Activated naive CD8-positive, alpha-beta T cell (primary cell): ENCODE measurements at regions not wholly inside any gene's neighbourhood (a gene's known extent, or its start where the extent isn't known, plus 50 kb on each side); places are given as distances from the start of the nearest gene placed in this dataset.

Experiments
- H3K27ac Mint-ChIP-seq: one replicate; pipeline ENCODE4 v1.8.0; 2021; ENCODE audit warnings: mixed read lengths
- H3K27me3 Mint-ChIP-seq: one replicate; pipeline ENCODE4 v1.8.0; 2021; ENCODE audit warnings: mixed read lengths
- H3K36me3 Mint-ChIP-seq: one replicate; pipeline ENCODE4 v1.8.0; 2021; ENCODE audit warnings: mixed read lengths
- H3K4me1 Mint-ChIP-seq: one replicate; pipeline ENCODE4 v1.8.0; 2021; ENCODE audit warnings: low read depth, mixed read lengths
- H3K4me3 Mint-ChIP-seq: one replicate; pipeline ENCODE4 v1.8.0; 2021; ENCODE audit warnings: mild to moderate bottlenecking, mixed read lengths
- H3K9me3 Mint-ChIP-seq: one replicate; pipeline ENCODE4 v1.8.0; 2021; ENCODE audit warnings: low read depth, mixed read lengths

GRCh38 chr1:212181015-212181882, 104.0 kb upstream of the PPP2R5A start:
- Mint-ChIP-seq H3K36me3 (no peaks in the 10 kb centered on the region), H3K4me3 (no peak overlapping the region), H3K9me3 (no peaks in the 10 kb centered on the region), H3K4me1 (peaks cover 2% of the 10 kb centered on the region), H3K27me3 (no peaks in the 10 kb centered on the region), H3K27ac (no peak overlapping the region)

GRCh38 chr1:212182171-212182570, 103.0 kb upstream of the PPP2R5A start:
- Mint-ChIP-seq H3K27ac (no peak overlapping the region), H3K27me3 (no peaks in the 10 kb centered on the region), H3K4me3 (no peak overlapping the region), H3K4me1 (peaks cover 9% of the 10 kb centered on the region), H3K36me3 (no peaks in the 10 kb centered on the region), H3K9me3 (no peaks in the 10 kb centered on the region)

GRCh38 chr1:212182579-212182978, 102.6 kb upstream of the PPP2R5A start:
- Mint-ChIP-seq H3K4me1 (peaks cover 9% of the 10 kb centered on the region), H3K4me3 (no peak overlapping the region), H3K27ac (no peak overlapping the region), H3K27me3 (no peaks in the 10 kb centered on the region), H3K9me3 (no peaks in the 10 kb centered on the region), H3K36me3 (no peaks in the 10 kb centered on the region)

GRCh38 chr1:212186427-212187207, 98.6 kb upstream of the PPP2R5A start:
- Mint-ChIP-seq H3K4me1 (peaks cover 18% of the 10 kb centered on the region), H3K36me3 (peaks cover 3% of the 10 kb centered on the region), H3K27ac (peak overlapping the region; percentile 47), H3K27me3 (no peaks in the 10 kb centered on the region), H3K9me3 (no peaks in the 10 kb centered on the region), H3K4me3 (peak overlapping the region; percentile 68)

GRCh38 chr1:212188599-212189351, 96.4 kb upstream of the PPP2R5A start:
- Mint-ChIP-seq H3K27ac (no peak overlapping the region), H3K4me1 (peaks cover 18% of the 10 kb centered on the region), H3K27me3 (no peaks in the 10 kb centered on the region), H3K36me3 (peaks cover 3% of the 10 kb centered on the region), H3K9me3 (no peaks in the 10 kb centered on the region), H3K4me3 (no peak overlapping the region)

- Mint-ChIP-seq H3K36me3 (peaks cover 3% of the 10 kb centered on the region), H3K4me1 (peaks cover 18% of the 10 kb centered on the region), H3K27ac (no peak overlapping the region), H3K9me3 (no peaks in the 10 kb centered on the region), H3K27me3 (no peaks in the 10 kb centered on the region), H3K4me3 (no peak overlapping the region)
These were observed 95.9 kb upstream of the PPP2R5A start for GRCh38 chr1:212189352-212189738.

- H3K27ac Mint-ChIP-seq, result no peak overlapping the region
- no peak overlapping the region for H3K4me3 Mint-ChIP-seq
- peaks cover 7% of the 10 kb centered on the region for H3K36me3 Mint-ChIP-seq
- no peaks in the 10 kb centered on the region for H3K27me3 Mint-ChIP-seq
- peaks cover 18% of the 10 kb centered on the region for H3K4me1 Mint-ChIP-seq
- H3K9me3 Mint-ChIP-seq, result peaks cover 5% of the 10 kb centered on the region
These were observed 95.0 kb upstream of the PPP2R5A start for GRCh38 chr1:212190169-212190568.

- H3K27me3 Mint-ChIP-seq, result no peaks in the 10 kb centered on the region
- peaks cover 7% of the 10 kb centered on the region for H3K36me3 Mint-ChIP-seq
- H3K4me3 Mint-ChIP-seq, result no peak overlapping the region
- peaks cover 9% of the 10 kb centered on the region for H3K4me1 Mint-ChIP-seq
- H3K27ac Mint-ChIP-seq, result no peak overlapping the region
- H3K9me3 Mint-ChIP-seq, result peaks cover 5% of the 10 kb centered on the region
These were observed 92.8 kb upstream of the PPP2R5A start for GRCh38 chr1:212192261-212192998.

- Mint-ChIP-seq H3K9me3 (peaks cover 5% of the 10 kb centered on the region), H3K27ac (no peak overlapping the region), H3K4me1 (peaks cover 3% of the 10 kb centered on the region), H3K36me3 (peaks cover 4% of the 10 kb centered on the region), H3K27me3 (no peaks in the 10 kb centered on the region), H3K4me3 (no peak overlapping the region)
These were observed 88.9 kb upstream of the PPP2R5A start for GRCh38 chr1:212196355-212196754.

- no peaks in the 10 kb centered on the region for H3K36me3 Mint-ChIP-seq
- H3K4me3 Mint-ChIP-seq, result no peak overlapping the region
- no peaks in the 10 kb centered on the region for H3K27me3 Mint-ChIP-seq
- no peak overlapping the region for H3K27ac Mint-ChIP-seq
- peaks cover 7% of the 10 kb centered on the region for H3K4me1 Mint-ChIP-seq
- H3K9me3 Mint-ChIP-seq, result no peaks in the 10 kb centered on the region
These were observed 83.7 kb upstream of the PPP2R5A start for GRCh38 chr1:212201461-212201860.

- Mint-ChIP-seq H3K4me1 (peaks cover 7% of the 10 kb centered on the region), H3K4me3 (no peak overlapping the region), H3K27ac (no peak overlapping the region), H3K36me3 (no peaks in the 10 kb centered on the region), H3K27me3 (no peaks in the 10 kb centered on the region), H3K9me3 (no peaks in the 10 kb centered on the region)
These were observed 81.6 kb upstream of the PPP2R5A start for GRCh38 chr1:212203630-212204029.

- no peaks in the 10 kb centered on the region for H3K36me3 Mint-ChIP-seq
- no peaks in the 10 kb centered on the region for H3K9me3 Mint-ChIP-seq
- peaks cover 7% of the 10 kb centered on the region for H3K4me1 Mint-ChIP-seq
- H3K27ac Mint-ChIP-seq, result no peak overlapping the region
- H3K4me3 Mint-ChIP-seq, result no peak overlapping the region
- no peaks in the 10 kb centered on the region for H3K27me3 Mint-ChIP-seq
These were observed 80.2 kb upstream of the PPP2R5A start for GRCh38 chr1:212205006-212205405.

GRCh38 chr1:212205843-212206242, 79.4 kb upstream of the PPP2R5A start:
- peaks cover 7% of the 10 kb centered on the region for H3K4me1 Mint-ChIP-seq
- no peaks in the 10 kb centered on the region for H3K36me3 Mint-ChIP-seq
- H3K27ac Mint-ChIP-seq, result no peak overlapping the region
- H3K4me3 Mint-ChIP-seq, result no peak overlapping the region
- H3K27me3 Mint-ChIP-seq, result no peaks in the 10 kb centered on the region
- no peaks in the 10 kb centered on the region for H3K9me3 Mint-ChIP-seq

GRCh38 chr1:212207118-212207517, 78.1 kb upstream of the PPP2R5A start:
- Mint-ChIP-seq H3K9me3 (no peaks in the 10 kb centered on the region), H3K27me3 (no peaks in the 10 kb centered on the region), H3K4me3 (no peak overlapping the region), H3K4me1 (no peaks in the 10 kb centered on the region), H3K36me3 (no peaks in the 10 kb centered on the region), H3K27ac (no peak overlapping the region)
